GM12878 (cell line): ENCODE measurements at regions not wholly inside any gene's neighbourhood (a gene's known extent, or its start where the extent isn't known, plus 50 kb on each side); places are given as distances from the start of the nearest gene placed in this dataset.

ENCODE experiments used
- ATAC-seq: fragments of 200-7000 bp; cut with Tn5 transposase; 3 replicates; pipeline ENCODE4 v1.9.1; 2020; ENCODE audit warnings: mild to moderate bottlenecking, moderate library complexity
- BruUV-seq: library from RNA; stranded (reverse); fragments of 400-500 nt; replicated peaks from 2 replicates; lab custom pipeline; 2021; lab: Mats Ljungman, UMichigan
- CTCF ChIA-PET: fragments of 300-600 bp; sonication (Branson Sonifier 250); formaldehyde crosslinking; extraction: SDS; loops from one replicate; lab custom pipeline; 2021; ENCODE audit warnings: inconsistent platforms; lab: Yijun Ruan, JAX
- POLR2A ChIA-PET: fragments of 350-600 bp; formaldehyde crosslinking; extraction: SDS; loops from one replicate; lab custom pipeline; 2021; ENCODE audit warnings: inconsistent platforms; lab: Charles Lee
- RAD21 ChIA-PET: fragments of 300-600 bp; sonication (Branson Sonifier 250); formaldehyde crosslinking; loops from one replicate; lab custom pipeline; 2023; ENCODE audit warnings: antibody characterized with exemption; ENCODE audit not compliant: unreplicated experiment; lab: Charles Lee
- SMC1A ChIA-PET: fragments of 300-600 bp; sonication (Branson Sonifier 250); formaldehyde crosslinking; loops from one replicate; lab custom pipeline; 2023; ENCODE audit not compliant: unreplicated experiment, uncharacterized antibody; lab: Charles Lee
- DNase-seq: peaks from one replicate; pipeline ENCODE4 v3.0.0-alpha.2; 2011; ENCODE audit warnings: low read depth, low spot score
- FAIRE-seq: peaks from 3 replicates; lab custom pipeline; 2011; peaks lifted over from hg19 to GRCh38; lab: Jason Lieb, UNC
- H2AFZ ChIP-seq: 2 replicates; pipeline ENCODE4 v1.6.0; 2011; ENCODE audit warnings: low read depth, low read length, control low read depth; ENCODE audit not compliant: control insufficient read depth
- H3K27ac ChIP-seq: 2 replicates; pipeline ENCODE4 v1.5.1; 2011; ENCODE audit warnings: control low read depth; ENCODE audit not compliant: control insufficient read depth, insufficient read depth
- H3K27me3 ChIP-seq, 2 experiments: replicated peaks in 1 of 2; 2 replicates each; pipeline versions ENCODE4 v1.6.0 to v1.6.1; 2011; ENCODE audit warnings: low read length in 1 of 2; ENCODE audit not compliant: control insufficient read depth in 2 of 2, insufficient read depth in 2 of 2
- H3K36me3 ChIP-seq, 2 experiments: 2 replicates each; pipeline ENCODE4 v1.5.1; 2011; ENCODE audit warnings: low read length in 1 of 2; ENCODE audit not compliant: control insufficient read depth in 2 of 2, insufficient read depth in 2 of 2
- H3K4me1 ChIP-seq: 2 replicates; pipeline ENCODE4 v1.6.1; 2011; ENCODE audit warnings: mild to moderate bottlenecking, low read length, moderate library complexity, mixed read lengths; ENCODE audit not compliant: control insufficient read depth, insufficient read depth
- H3K4me2 ChIP-seq: 2 replicates; pipeline ENCODE4 v1.6.0; 2011; ENCODE audit warnings: control low read depth; ENCODE audit not compliant: control insufficient read depth, insufficient read depth
- H3K4me3 ChIP-seq: fragments of 200-600 bp; sonication (generic); 2 replicates; pipeline ENCODE4 v1.5.1; 2016
- H3K79me2 ChIP-seq: 2 replicates; pipeline ENCODE4 v1.6.0; 2011; ENCODE audit warnings: low read length; ENCODE audit not compliant: control insufficient read depth, insufficient read depth
- H3K9ac ChIP-seq: 2 replicates; pipeline ENCODE4 v1.8.0; 2011; ENCODE audit warnings: low read length, control low read depth, mixed read lengths; ENCODE audit not compliant: control insufficient read depth, insufficient read depth
- H3K9me3 ChIP-seq: replicated peaks from 3 replicates; pipeline ENCODE4 v1.5.1; 2011; ENCODE audit warnings: mild to moderate bottlenecking, low read length; ENCODE audit not compliant: control insufficient read depth, insufficient read depth
- H4K20me1 ChIP-seq: 2 replicates; pipeline ENCODE4 v1.6.0; 2011; ENCODE audit not compliant: control insufficient read depth, insufficient read depth
- BCL3 ChIP-seq: IDR thresholded peaks from 2 replicates; pipeline ENCODE4 v1.6.1; 2011; ENCODE audit warnings: borderline replicate concordance, low read depth, mild to moderate bottlenecking, moderate library complexity, low read length; ENCODE audit not compliant: insufficient read depth, poor library complexity, severe bottlenecking
- BMI1 ChIP-seq: fragments of 450-650 bp; IDR thresholded peaks from 2 replicates; pipeline ENCODE4 v1.6.1; 2016; ENCODE audit warnings: mild to moderate bottlenecking, moderate library complexity, borderline replicate concordance
- CREM ChIP-seq: IDR thresholded peaks from 2 replicates; pipeline ENCODE4 v1.6.1; 2014; ENCODE audit warnings: antibody characterized with exemption, low read depth
- ELK1 ChIP-seq: IDR thresholded peaks from 2 replicates; pipeline ENCODE4 v1.6.1; 2012; ENCODE audit warnings: low read depth, low read length, improper control_type of control experiment
- ETV6 ChIP-seq, 2 experiments: fragments of 450-650 bp in 1 of 2; IDR thresholded peaks in 1 of 2; conservative IDR thresholded peaks in 1 of 2; 2 replicates each; pipeline ENCODE4 v1.6.1; 2014; ENCODE audit warnings: antibody characterized with exemption in 1 of 2, borderline replicate concordance in 1 of 2, low read depth in 1 of 2, mild to moderate bottlenecking in 1 of 2, moderate library complexity in 1 of 2
- NR2C1 ChIP-seq: fragments of 450-650 bp; IDR thresholded peaks from 2 replicates; pipeline ENCODE4 v1.6.1; 2017; ENCODE audit warnings: antibody characterized with exemption, mild to moderate bottlenecking, moderate library complexity
- NR2F1 ChIP-seq: fragments of 450-650 bp; conservative IDR thresholded peaks from 2 replicates; pipeline ENCODE4 v1.6.1; 2017; ENCODE audit warnings: mild to moderate bottlenecking
- POLR2AphosphoS5 ChIP-seq: IDR thresholded peaks from 2 replicates; pipeline ENCODE4 v1.6.1; 2011; ENCODE audit warnings: mild to moderate bottlenecking, low read length, inconsistent platforms
- SKIL ChIP-seq: fragments of 450-650 bp; IDR thresholded peaks from 2 replicates; pipeline ENCODE4 v1.6.1; 2017; ENCODE audit warnings: mild to moderate bottlenecking, low read depth, inconsistent platforms; ENCODE audit not compliant: poor library complexity, severe bottlenecking
- SMARCA5 ChIP-seq: fragments of 450-650 bp; IDR thresholded peaks from 2 replicates; pipeline ENCODE4 v1.6.1; 2017; ENCODE audit warnings: mild to moderate bottlenecking
- USF1 ChIP-seq: IDR thresholded peaks from 2 replicates; pipeline ENCODE4 v1.6.1; 2011; ENCODE audit warnings: borderline replicate concordance, low read depth, mild to moderate bottlenecking, moderate library complexity, mixed read lengths, low read length; ENCODE audit not compliant: insufficient read depth; ENCODE audit errors: extremely low read length
- ZBED1 ChIP-seq: IDR thresholded peaks from 2 replicates; pipeline ENCODE4 v1.6.1; 2016; ENCODE audit warnings: borderline replicate concordance
- WGBS: methylation state at CpG from one replicate; pipeline ENCODE4 v1.1.6; 2016; ENCODE audit warnings: low lambda C conversion rate; ENCODE audit not compliant: insufficient replicate concordance, insufficient coverage; ENCODE audit errors: missing lambda C conversion rate; 5-methylcytosine and 5-hydroxymethylcytosine counted together
- in situ Hi-C: fragments of 300-500 bp; cut with MboI; formaldehyde crosslinking; loops from 9 replicates; pipeline ENCODE4 v1.14.3; 2018; ENCODE audit warnings: mixed read lengths
- intact Hi-C: fragments of 100-400 bp; cut with micrococcal nuclease; formaldehyde crosslinking; loops from one replicate; pipeline ENCODE4 v1.14.2; 2022; ENCODE audit not compliant: unreplicated experiment
- TF ChIP-seq, protein P1 (sequence below), 3 experiments: IDR thresholded peaks in 2 of 3; conservative IDR thresholded peaks in 1 of 3; 2 replicates each; pipeline ENCODE4 v1.5.1; 2011; ENCODE audit warnings: low read depth in 3 of 3, low read length in 3 of 3, mild to moderate bottlenecking in 3 of 3, control low read depth in 2 of 3, moderate library complexity in 2 of 3, inconsistent platforms in 1 of 3, mixed read lengths in 1 of 3; ENCODE audit not compliant: control insufficient read depth in 2 of 3, insufficient read depth in 1 of 3; ENCODE audit errors: extremely low read depth in 1 of 3

DNA sequence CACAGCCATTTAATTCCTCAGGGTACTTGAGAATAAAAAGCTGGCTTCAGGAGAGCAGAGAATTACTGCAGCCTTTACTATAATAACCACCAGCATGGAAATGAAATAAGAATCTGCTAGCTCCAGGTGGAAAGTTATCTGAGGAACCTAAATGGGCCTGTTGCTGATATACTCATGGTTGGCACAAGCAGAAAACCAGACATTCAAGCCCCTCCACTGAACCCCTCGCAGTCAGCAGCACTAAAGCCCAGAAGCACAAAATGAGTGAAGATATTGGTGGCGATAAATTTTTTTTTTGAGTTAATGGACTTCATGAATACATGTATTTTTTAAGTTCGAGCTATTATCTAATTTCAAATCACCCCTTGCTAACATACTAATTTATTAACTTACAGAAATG lies 303.9 kb upstream of the NRP1 start (continued):
- TF ChIP-seq ELK1 = no peak
- TF ChIP-seq BMI1 = no peak
- no peak for TF ChIP-seq ETV6 (conservative IDR thresholded peaks at IDR 0.05 in 1 of 2, IDR thresholded peaks at IDR 0.05 in 1 of 2; ENCODE audit: borderline replicate concordance in 1 of 2, low read depth in 1 of 2)

- Histone ChIP-seq H2AFZ (no peak overlapping the region), H3K9me3 (no peaks in the 10 kb centered on the region), H3K27ac (no peak overlapping the region), H3K4me1 (no peaks in the 10 kb centered on the region), H3K4me3 (no peak overlapping the region), H3K79me2 (no peaks in the 10 kb centered on the region), H3K9ac (no peak overlapping the region), H3K4me2 (no peak overlapping the region), H3K36me3 (no peaks in the 10 kb centered on the region), H4K20me1 (no peaks in the 10 kb centered on the region), H3K27me3 (no peaks in the 10 kb centered on the region)
- TF ChIP-seq, protein P1, sequence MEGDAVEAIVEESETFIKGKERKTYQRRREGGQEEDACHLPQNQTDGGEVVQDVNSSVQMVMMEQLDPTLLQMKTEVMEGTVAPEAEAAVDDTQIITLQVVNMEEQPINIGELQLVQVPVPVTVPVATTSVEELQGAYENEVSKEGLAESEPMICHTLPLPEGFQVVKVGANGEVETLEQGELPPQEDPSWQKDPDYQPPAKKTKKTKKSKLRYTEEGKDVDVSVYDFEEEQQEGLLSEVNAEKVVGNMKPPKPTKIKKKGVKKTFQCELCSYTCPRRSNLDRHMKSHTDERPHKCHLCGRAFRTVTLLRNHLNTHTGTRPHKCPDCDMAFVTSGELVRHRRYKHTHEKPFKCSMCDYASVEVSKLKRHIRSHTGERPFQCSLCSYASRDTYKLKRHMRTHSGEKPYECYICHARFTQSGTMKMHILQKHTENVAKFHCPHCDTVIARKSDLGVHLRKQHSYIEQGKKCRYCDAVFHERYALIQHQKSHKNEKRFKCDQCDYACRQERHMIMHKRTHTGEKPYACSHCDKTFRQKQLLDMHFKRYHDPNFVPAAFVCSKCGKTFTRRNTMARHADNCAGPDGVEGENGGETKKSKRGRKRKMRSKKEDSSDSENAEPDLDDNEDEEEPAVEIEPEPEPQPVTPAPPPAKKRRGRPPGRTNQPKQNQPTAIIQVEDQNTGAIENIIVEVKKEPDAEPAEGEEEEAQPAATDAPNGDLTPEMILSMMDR (IDR thresholded peaks at IDR 0.05 in 2 of 3, conservative IDR thresholded peaks at IDR 0.05 in 1 of 3; ENCODE audit: control insufficient read depth in 2 of 3, extremely low read depth in 1 of 3, insufficient read depth in 1 of 3, low read depth in 3 of 3, low read length in 3 of 3) = no peak
- no peak for TF ChIP-seq SKIL
- no peak for TF ChIP-seq NR2F1
- no peak for TF ChIP-seq BCL3
- TF ChIP-seq NR2C1 = no peak
- TF ChIP-seq ZBED1 = no peak
- no peak for TF ChIP-seq SMARCA5
- TF ChIP-seq CREM = no peak
- TF ChIP-seq POLR2AphosphoS5 = no peak
- TF ChIP-seq USF1 = no peak
- CTCF ChIA-PET = no interaction called here
- no peak for DNase-seq
- SMC1A ChIA-PET = interaction anchor here (0.6 to 2.2 kb wide), 4 partner anchors 11 to 92 kb away, joined by 3 to 7 read pairs (median 3); no protein-coding TSS in a partner anchor
- RAD21 ChIA-PET = no interaction called here
- intact Hi-C loops (no loop called here), in situ Hi-C loops (no loop called here)
- ATAC-seq = no peak
- BruUV-seq = no TSS peak
- POLR2A ChIA-PET = no interaction called here
- FAIRE-seq = no peak
- WGBS = 6% methylated on average over 6 of the region's 6 CpGs
Measured at GRCh38 chr10:33635967-33636515, 301.6 kb upstream of the NRP1 start.
